ENCODE measurements at regions not wholly inside any gene's neighbourhood (a gene's known extent, or its start where the extent isn't known, plus 50 kb on each side); places are given as distances from the start of the nearest gene placed in this dataset.

DNA sequence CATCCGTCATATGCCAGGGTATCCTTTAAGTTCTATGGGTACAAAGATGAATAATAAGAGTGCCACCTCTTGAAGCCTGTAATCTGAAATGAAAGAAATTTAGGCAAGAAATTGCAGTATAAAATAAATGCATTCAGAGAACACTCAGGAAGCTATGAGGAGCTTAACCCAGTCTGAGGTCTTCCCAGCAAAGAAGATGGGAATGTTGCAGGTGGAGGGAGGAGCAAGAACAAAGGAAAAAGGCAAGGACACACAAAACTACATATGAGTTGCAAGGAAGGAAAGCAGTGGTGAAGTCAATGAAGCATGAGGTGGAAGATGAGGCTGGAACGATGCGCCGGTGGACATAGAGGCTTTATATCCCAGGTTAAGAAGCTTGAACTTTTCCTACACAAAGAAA is 67.0 kb upstream of the DST start:
- Histone ChIP-seq H3K4me1 (no peaks in the 10 kb centered on the region; the same call in 1 of the 2 replicates), H3K4me3 (ENCODE audit: low read depth, low read length) (no peak overlapping the region), H3K9me3 (no peaks in the 10 kb centered on the region), H3K27me3 (no peaks in the 10 kb centered on the region), H3K36me3 (no peaks in the 10 kb centered on the region)
- no peak for DNase-seq
- TF ChIP-seq CTCF (IDR thresholded peaks at IDR 0.05; ENCODE audit: low read depth, low read length), result no peak

- no peak overlapping the region for H3K4me3 ChIP-seq (ENCODE audit: low read depth, low read length)
- no peaks in the 10 kb centered on the region for H3K36me3 ChIP-seq
- no peaks in the 10 kb centered on the region for H3K9me3 ChIP-seq
- no peak for DNase-seq
- TF ChIP-seq CTCF (IDR thresholded peaks at IDR 0.05; ENCODE audit: low read depth, low read length), result peak; percentile 59
- H3K27me3 ChIP-seq, result no peaks in the 10 kb centered on the region
- H3K4me1 ChIP-seq, result no peaks in the 10 kb centered on the region
Observed at GRCh38 chr6:56708810-56709597, 66.3 kb upstream of the DST start.

DNA sequence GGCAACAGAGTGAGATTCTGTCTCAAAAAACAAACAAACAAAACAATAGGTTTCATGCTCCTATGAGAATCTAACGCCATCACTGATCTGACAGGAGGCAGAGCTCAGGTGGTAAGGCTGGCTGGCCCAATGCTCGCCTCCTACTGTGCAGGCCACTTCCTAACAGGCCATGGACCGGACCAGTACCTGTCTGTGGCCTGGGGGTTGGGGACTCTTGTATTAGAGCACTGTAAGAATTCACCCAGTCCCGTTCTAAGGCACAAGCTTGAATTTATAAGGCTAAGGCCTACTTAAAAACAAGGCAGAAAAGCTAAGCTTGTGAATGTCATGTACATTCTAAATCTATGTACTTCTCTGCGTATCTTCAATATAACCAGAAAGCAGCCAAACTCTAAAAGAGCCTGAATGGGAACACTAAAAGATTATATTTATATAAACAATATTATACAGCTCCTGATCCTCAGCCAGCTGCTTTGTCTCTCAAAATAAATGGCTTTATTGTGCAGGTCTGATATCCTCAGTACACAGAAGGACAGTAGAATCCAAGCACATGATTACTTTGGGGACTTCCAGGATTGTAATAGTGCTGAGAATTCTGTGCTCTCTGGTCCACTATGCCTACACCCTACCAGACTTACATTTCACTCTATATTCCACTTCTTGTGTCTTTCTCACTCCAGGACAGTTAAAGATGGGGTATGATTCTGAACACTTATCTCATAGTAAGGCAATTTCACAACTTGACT is 64.5 kb upstream of the DST start:
- no peak for DNase-seq
- no peak overlapping the region for H3K4me3 ChIP-seq (ENCODE audit: low read depth, low read length)
- no peak for TF ChIP-seq CTCF (IDR thresholded peaks at IDR 0.05; ENCODE audit: low read depth, low read length)
- H3K4me1 ChIP-seq, result no peaks in the 10 kb centered on the region; the same call in 1 of the 2 replicates
- no peaks in the 10 kb centered on the region for H3K27me3 ChIP-seq
- no peaks in the 10 kb centered on the region for H3K36me3 ChIP-seq
- H3K9me3 ChIP-seq, result no peaks in the 10 kb centered on the region

DNA sequence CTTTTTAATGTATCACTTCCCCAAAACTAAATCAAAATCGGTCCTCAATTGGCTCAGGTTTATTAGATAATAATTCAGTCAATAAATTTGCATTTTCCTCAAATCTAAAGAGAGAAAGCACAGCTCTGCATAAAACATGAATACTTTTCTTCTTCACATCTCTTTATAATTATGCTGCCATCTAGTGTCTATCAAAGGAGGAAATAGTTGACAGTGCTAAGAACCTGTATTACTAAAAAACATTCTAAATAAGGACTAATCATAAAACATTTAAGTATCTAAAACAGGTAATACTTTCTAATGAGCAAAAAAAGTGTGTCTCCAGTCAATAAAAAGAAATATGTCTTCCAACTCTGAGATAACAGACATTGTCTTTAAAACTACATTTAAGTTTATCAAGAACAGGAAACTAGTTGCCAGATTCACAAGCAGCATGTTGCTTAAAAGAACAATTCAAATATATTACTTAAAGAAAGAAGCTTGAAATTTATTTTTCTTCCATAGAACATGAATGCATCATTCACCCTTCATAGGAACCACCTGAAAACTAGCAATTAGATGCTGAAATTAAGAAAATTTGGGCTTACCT is 56.5 kb upstream of the DST start:
- no peaks in the 10 kb centered on the region for H3K27me3 ChIP-seq
- H3K9me3 ChIP-seq, result no peaks in the 10 kb centered on the region
- peak; percentile 31; the same call in 1 of the 2 replicates for TF ChIP-seq CTCF (IDR thresholded peaks at IDR 0.05; ENCODE audit: low read depth, low read length)
- no peaks in the 10 kb centered on the region for H3K36me3 ChIP-seq
- DNase-seq, result no peak
- H3K4me3 ChIP-seq (ENCODE audit: low read depth, low read length), result no peak overlapping the region
- no peaks in the 10 kb centered on the region; the same call in 1 of the 2 replicates for H3K4me1 ChIP-seq

DNA sequence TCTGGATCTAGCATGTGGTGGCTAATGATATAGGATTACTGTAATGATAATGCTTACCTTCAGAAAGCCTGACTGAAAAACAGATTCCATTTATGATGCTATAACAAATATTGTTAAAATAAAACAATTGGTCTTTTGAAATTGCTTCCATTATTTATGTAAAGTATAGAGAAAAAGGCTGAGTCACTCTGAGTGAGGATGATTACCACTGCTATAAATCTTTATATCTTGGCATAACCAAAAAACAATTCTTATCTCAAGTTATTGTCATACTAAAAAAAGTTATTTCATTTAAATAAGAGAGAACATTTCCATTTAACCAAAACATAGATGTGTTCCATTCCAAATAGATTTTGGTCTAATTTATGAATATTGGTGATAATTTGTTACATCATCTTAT is 53.0 kb upstream of the DST start:
- H3K4me3 ChIP-seq (ENCODE audit: low read depth, low read length), result no peak overlapping the region
- H3K9me3 ChIP-seq, result no peaks in the 10 kb centered on the region
- TF ChIP-seq CTCF (IDR thresholded peaks at IDR 0.05; ENCODE audit: low read depth, low read length), result no peak
- no peaks in the 10 kb centered on the region for H3K4me1 ChIP-seq
- no peaks in the 10 kb centered on the region for H3K27me3 ChIP-seq
- no peak for DNase-seq
- no peaks in the 10 kb centered on the region for H3K36me3 ChIP-seq
